DOHH2 (cell line): ENCODE measurements at regions not wholly inside any gene's neighbourhood (a gene's known extent, or its start where the extent isn't known, plus 50 kb on each side); places are given as distances from the start of the nearest gene placed in this dataset.
"Not testable (repeated sequence)": the region's sequence is repeated elsewhere in the genome, so short reads cannot be mapped to it uniquely, and the experiment has no call there.

Source experiments
- H3F3A ChIP-seq: fragments of 200-600 bp; sonication (generic), shearing (Covaris generic); 2 replicates; pipeline ENCODE4 v1.6.0; 2016; ENCODE audit warnings: antibody characterized with exemption, mild to moderate bottlenecking; ENCODE audit not compliant: control insufficient read depth, insufficient read depth
- H3K27ac ChIP-seq: fragments of 200-600 bp; sonication (generic); 2 replicates; pipeline ENCODE4 v1.5.1; 2014; ENCODE audit warnings: low read depth, mild to moderate bottlenecking, low read length, moderate library complexity
- H3K27me3 ChIP-seq: fragments of 200-600 bp; sonication (generic); 2 replicates; pipeline ENCODE4 v1.6.1; 2014; ENCODE audit warnings: mild to moderate bottlenecking, low read length, mixed read lengths; ENCODE audit not compliant: control insufficient read depth
- H3K36me3 ChIP-seq: fragments of 200-600 bp; sonication (generic); 2 replicates; pipeline ENCODE4 v1.6.1; 2014; ENCODE audit warnings: mild to moderate bottlenecking, low read length, moderate library complexity, mixed read lengths; ENCODE audit not compliant: control insufficient read depth
- H3K4me1 ChIP-seq: fragments of 200-600 bp; sonication (generic); 2 replicates; pipeline ENCODE4 v1.6.1; 2014; ENCODE audit warnings: mild to moderate bottlenecking, low read length, mixed read lengths; ENCODE audit not compliant: control insufficient read depth
- H3K4me2 ChIP-seq: fragments of 200-600 bp; sonication (generic); 2 replicates; pipeline ENCODE4 v1.6.0; 2014; ENCODE audit warnings: mild to moderate bottlenecking, low read length, moderate library complexity
- H3K4me3 ChIP-seq: fragments of 200-600 bp; sonication (generic); 2 replicates; pipeline ENCODE4 v1.5.1; 2014; ENCODE audit warnings: mild to moderate bottlenecking, low read length, mixed read lengths
- H3K79me2 ChIP-seq: fragments of 200-600 bp; sonication (generic); 2 replicates; pipeline ENCODE4 v1.6.1; 2014; ENCODE audit warnings: mild to moderate bottlenecking, low read length, mixed read lengths; ENCODE audit not compliant: control insufficient read depth
- H3K9me2 ChIP-seq: fragments of 200-600 bp; sonication (generic); replicated peaks from 2 replicates; pipeline ENCODE4 v1.6.1; 2014; ENCODE audit warnings: mild to moderate bottlenecking, low read length, mixed read lengths; ENCODE audit not compliant: control insufficient read depth
- H3K9me3 ChIP-seq: fragments of 200-600 bp; sonication (generic); 2 replicates; pipeline ENCODE4 v1.6.1; 2014; ENCODE audit warnings: antibody characterized with exemption, low read length, mixed read lengths; ENCODE audit not compliant: control insufficient read depth, insufficient read depth
- H4K20me1 ChIP-seq: fragments of 200-600 bp; sonication (generic); 2 replicates; pipeline ENCODE4 v1.6.0; 2014; ENCODE audit warnings: low read depth, mild to moderate bottlenecking, antibody characterized with exemption, low read length, moderate library complexity; ENCODE audit not compliant: control insufficient read depth, insufficient read depth
- EZH2phosphoT487 ChIP-seq: fragments of 200-600 bp; sonication (generic); IDR thresholded peaks from 2 replicates; pipeline ENCODE4 v1.6.1; 2017; ENCODE audit warnings: borderline replicate concordance, mild to moderate bottlenecking, antibody characterized with exemption, low read length, moderate library complexity, mixed read lengths
- TF ChIP-seq, protein P1 (sequence below): fragments of 200-600 bp; sonication (generic); IDR thresholded peaks from one replicate; pipeline ENCODE4 v1.5.1; 2014; ENCODE audit warnings: antibody characterized with exemption, mild to moderate bottlenecking, low read depth, low read length; ENCODE audit not compliant: poor library complexity, severe bottlenecking

DNA sequence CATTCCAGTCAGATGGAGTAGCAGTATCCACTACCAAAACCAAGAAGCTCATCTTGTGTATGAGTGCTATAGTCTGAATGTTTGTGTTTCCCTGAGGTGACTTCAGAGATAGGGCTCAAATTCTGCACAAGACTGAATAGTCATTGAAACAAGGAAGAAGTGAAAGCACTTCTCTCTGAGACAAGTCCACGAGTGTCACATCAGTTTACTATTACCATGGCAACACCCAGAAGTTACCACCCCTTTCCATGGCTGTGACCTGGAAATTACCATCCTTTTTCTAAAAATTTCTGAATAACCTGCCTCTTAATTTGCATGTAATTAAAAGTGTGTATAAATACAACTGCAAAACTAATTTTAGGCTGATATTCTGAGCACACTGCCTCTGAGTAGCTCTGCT lies 682.1 kb upstream of the ADGRB3 start:
- Histone ChIP-seq H3K4me3 (no peak overlapping the region), H3K4me2 (no peak overlapping the region), H3K9me2 (no peaks in the 10 kb centered on the region), H3K9me3 (peaks cover 18% of the 10 kb centered on the region; the same call in 1 of the 2 replicates), H3F3A (no peaks in the 10 kb centered on the region), H4K20me1 (no peaks in the 10 kb centered on the region), H3K36me3 (no peaks in the 10 kb centered on the region), H3K27ac (no peak overlapping the region), H3K4me1 (no peaks in the 10 kb centered on the region), H3K79me2 (no peaks in the 10 kb centered on the region), H3K27me3 (no peaks in the 10 kb centered on the region)
- TF ChIP-seq EZH2phosphoT487, result no peak
- TF ChIP-seq, protein P1, sequence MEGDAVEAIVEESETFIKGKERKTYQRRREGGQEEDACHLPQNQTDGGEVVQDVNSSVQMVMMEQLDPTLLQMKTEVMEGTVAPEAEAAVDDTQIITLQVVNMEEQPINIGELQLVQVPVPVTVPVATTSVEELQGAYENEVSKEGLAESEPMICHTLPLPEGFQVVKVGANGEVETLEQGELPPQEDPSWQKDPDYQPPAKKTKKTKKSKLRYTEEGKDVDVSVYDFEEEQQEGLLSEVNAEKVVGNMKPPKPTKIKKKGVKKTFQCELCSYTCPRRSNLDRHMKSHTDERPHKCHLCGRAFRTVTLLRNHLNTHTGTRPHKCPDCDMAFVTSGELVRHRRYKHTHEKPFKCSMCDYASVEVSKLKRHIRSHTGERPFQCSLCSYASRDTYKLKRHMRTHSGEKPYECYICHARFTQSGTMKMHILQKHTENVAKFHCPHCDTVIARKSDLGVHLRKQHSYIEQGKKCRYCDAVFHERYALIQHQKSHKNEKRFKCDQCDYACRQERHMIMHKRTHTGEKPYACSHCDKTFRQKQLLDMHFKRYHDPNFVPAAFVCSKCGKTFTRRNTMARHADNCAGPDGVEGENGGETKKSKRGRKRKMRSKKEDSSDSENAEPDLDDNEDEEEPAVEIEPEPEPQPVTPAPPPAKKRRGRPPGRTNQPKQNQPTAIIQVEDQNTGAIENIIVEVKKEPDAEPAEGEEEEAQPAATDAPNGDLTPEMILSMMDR, result no peak

DNA sequence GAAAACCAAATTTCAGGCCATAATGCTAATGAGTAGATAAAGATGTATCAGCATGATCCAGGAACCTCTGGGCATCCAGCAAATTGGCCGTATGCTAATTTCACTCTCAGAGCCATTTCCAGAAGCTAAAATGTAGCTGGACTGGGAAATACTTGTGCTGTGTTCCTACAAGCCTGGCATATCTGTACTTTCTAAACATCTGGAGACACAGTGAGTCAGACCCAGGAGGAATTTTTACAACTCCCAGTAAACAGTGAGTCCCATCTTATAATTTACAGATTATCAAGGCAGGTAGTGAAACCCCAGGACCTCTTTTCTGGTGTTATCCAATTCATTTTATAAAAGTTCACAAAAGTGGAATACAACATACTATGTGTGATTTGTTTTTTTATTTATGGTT lies 683.0 kb upstream of the ADGRB3 start:
- Histone ChIP-seq H3K9me2 (no peaks in the 10 kb centered on the region), H3K9me3 (peaks cover 16% of the 10 kb centered on the region; the same call in 1 of the 2 replicates), H3F3A (no peaks in the 10 kb centered on the region), H3K4me1 (no peaks in the 10 kb centered on the region), H4K20me1 (no peaks in the 10 kb centered on the region), H3K27ac (no peak overlapping the region), H3K27me3 (no peaks in the 10 kb centered on the region), H3K4me2 (no peak overlapping the region), H3K79me2 (no peaks in the 10 kb centered on the region), H3K4me3 (no peak overlapping the region), H3K36me3 (no peaks in the 10 kb centered on the region)
- TF ChIP-seq, protein P1, result no peak
- no peak for TF ChIP-seq EZH2phosphoT487

DNA sequence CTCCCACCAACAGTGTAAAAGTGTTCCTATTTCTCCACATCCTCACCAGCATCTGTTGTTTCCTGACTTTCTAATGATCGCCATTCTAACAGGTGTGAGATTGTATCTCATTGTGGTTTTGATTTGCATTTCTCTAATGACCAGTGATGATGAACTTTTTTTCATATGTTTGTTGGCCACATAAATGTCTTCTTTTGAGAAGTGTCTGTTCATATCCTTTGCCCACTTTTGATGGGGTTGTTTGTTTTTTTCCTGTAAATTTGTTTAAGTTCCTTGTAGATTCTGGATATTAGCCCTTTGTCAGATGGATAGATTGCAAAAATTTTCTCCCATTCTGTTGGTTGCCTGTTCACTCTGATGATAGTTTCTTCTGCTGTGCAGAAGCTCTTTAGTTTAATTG lies 687.3 kb upstream of the ADGRB3 start:
- not testable (repeated sequence) for H3K9me3 ChIP-seq, H3K4me2 ChIP-seq, H4K20me1 ChIP-seq, H3K4me1 ChIP-seq, H3K4me3 ChIP-seq, H3K36me3 ChIP-seq, H3K79me2 ChIP-seq, H3K27me3 ChIP-seq, H3K27ac ChIP-seq, H3F3A ChIP-seq, H3K9me2 ChIP-seq

DNA sequence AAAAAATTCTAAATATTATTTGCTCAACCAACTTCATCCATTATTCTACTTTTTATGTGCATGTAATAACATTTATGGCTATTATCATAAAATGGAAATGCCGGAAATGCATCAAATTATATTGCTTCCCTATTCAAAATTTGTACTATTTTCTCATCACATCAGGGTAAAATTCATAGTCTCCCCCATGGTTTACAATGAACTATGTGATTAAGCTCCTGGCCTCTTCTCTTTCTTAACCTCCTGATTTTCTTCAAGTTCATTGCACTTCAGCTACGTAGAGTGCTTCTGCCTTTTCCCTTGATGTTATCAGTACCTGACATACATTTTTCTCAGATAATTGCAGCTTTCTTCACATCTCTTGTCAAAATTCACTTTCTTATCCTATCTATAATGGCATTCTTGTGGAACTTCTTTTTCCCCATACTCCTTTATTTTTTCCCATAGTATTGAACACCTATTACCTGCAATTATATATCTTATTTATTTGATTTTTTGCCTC lies 699.1 kb upstream of the ADGRB3 start:
- Histone ChIP-seq H3K79me2 (no peaks in the 10 kb centered on the region), H3K9me3 (no peaks in the 10 kb centered on the region), H3K9me2 (no peaks in the 10 kb centered on the region), H3K4me1 (no peaks in the 10 kb centered on the region), H3K4me2 (no peak overlapping the region), H3F3A (no peaks in the 10 kb centered on the region), H3K4me3 (no peak overlapping the region), H3K27ac (no peak overlapping the region), H4K20me1 (no peaks in the 10 kb centered on the region), H3K27me3 (no peaks in the 10 kb centered on the region), H3K36me3 (no peaks in the 10 kb centered on the region)
- TF ChIP-seq, protein P1, result no peak
- no peak for TF ChIP-seq EZH2phosphoT487
